ENCODE measurements at regions not wholly inside any gene's neighbourhood (a gene's known extent, or its start where the extent isn't known, plus 50 kb on each side); places are given as distances from the start of the nearest gene placed in this dataset.

GRCh38 chr4:66439508-66439907 is 769.2 kb upstream of the EPHA5 start:
- ATAC-seq = no peak
- intact Hi-C loops (cut with DNase I) = no loop called here

GRCh38 chr4:66433706-66434105 is 763.4 kb upstream of the EPHA5 start:
- DNase-seq = peak in 1 of 4 donors; percentile 24
- Histone ChIP-seq H3K9me3 (peaks cover 0 to 7% of the 10 kb centered on the region in 2 donors), H3K36me3 (no peaks in the 10 kb centered on the region), H3K4me3 (no peak overlapping the region), H3K27me3 (no peaks in the 10 kb centered on the region), H3K27ac (no peak overlapping the region), H3K4me1 (no peaks in the 10 kb centered on the region)
- intact Hi-C loops (cut with DNase I) = no loop called here
- ATAC-seq = no peak
- TF ChIP-seq CTCF (IDR thresholded peaks at IDR 0.05) = no peak

More at GRCh38 chr4:66439508-66439907, 769.2 kb upstream of the EPHA5 start:
- no peak for DNase-seq
- H3K4me1 ChIP-seq = no peaks in the 10 kb centered on the region
- H3K4me3 ChIP-seq = no peak overlapping the region
- no peak overlapping the region for H3K27ac ChIP-seq
- H3K27me3 ChIP-seq = no peaks in the 10 kb centered on the region
- H3K9me3 ChIP-seq = peaks cover 0 to 5% of the 10 kb centered on the region in 2 donors
- no peak for TF ChIP-seq CTCF (IDR thresholded peaks at IDR 0.05)
- no peaks in the 10 kb centered on the region for H3K36me3 ChIP-seq

- TF ChIP-seq CTCF (IDR thresholded peaks at IDR 0.05) = no peak
- H3K27ac ChIP-seq = no peak overlapping the region
- H3K27me3 ChIP-seq = no peaks in the 10 kb centered on the region
- H3K36me3 ChIP-seq = no peaks in the 10 kb centered on the region
- H3K4me1 ChIP-seq = no peaks in the 10 kb centered on the region
- intact Hi-C loops (cut with DNase I) = no loop called here
- ATAC-seq (no peak), DNase-seq (no peak)
- peaks cover 0 to 7% of the 10 kb centered on the region in 2 donors for H3K9me3 ChIP-seq
- no peak overlapping the region for H3K4me3 ChIP-seq
Observed at GRCh38 chr4:66430856-66431255, 760.6 kb upstream of the EPHA5 start.

- Histone ChIP-seq H3K27me3 (no peaks in the 10 kb centered on the region), H3K36me3 (no peaks in the 10 kb centered on the region), H3K27ac (no peak overlapping the region), H3K4me3 (no peak overlapping the region), H3K4me1 (no peaks in the 10 kb centered on the region), H3K9me3 (peaks cover 0 to 1% of the 10 kb centered on the region in 2 donors)
- ATAC-seq (no peak), DNase-seq (no peak)
- TF ChIP-seq CTCF (IDR thresholded peaks at IDR 0.05) = no peak
- intact Hi-C loops (cut with DNase I) = no loop called here
Observed at GRCh38 chr4:66429276-66429675, 759.0 kb upstream of the EPHA5 start.

- intact Hi-C loops (cut with DNase I) = no loop called here
Observed at GRCh38 chr4:66416425-66416824, 746.1 kb upstream of the EPHA5 start.

More at GRCh38 chr4:66416425-66416824, 746.1 kb upstream of the EPHA5 start:
- H3K27ac ChIP-seq = no peak overlapping the region
- no peaks in the 10 kb centered on the region for H3K27me3 ChIP-seq
- H3K9me3 ChIP-seq = no peaks in the 10 kb centered on the region
- H3K36me3 ChIP-seq = no peaks in the 10 kb centered on the region
- DNase-seq (no peak), ATAC-seq (no peak)
- no peak overlapping the region for H3K4me3 ChIP-seq
- TF ChIP-seq CTCF (IDR thresholded peaks at IDR 0.05) = no peak
- H3K4me1 ChIP-seq = no peaks in the 10 kb centered on the region
